SHP77 (cell line): ENCODE measurements at regions not wholly inside any gene's neighbourhood (a gene's known extent, or its start where the extent isn't known, plus 50 kb on each side); places are given as distances from the start of the nearest gene placed in this dataset.
A peak's percentile ranks its signal among the peaks of the same experiment; 100 is the strongest.

Experiments
- DNase-seq, 2 experiments: peaks; one replicate each; lab custom pipeline; 2025; lab: John Stamatoyannopoulos, UW

DNA sequence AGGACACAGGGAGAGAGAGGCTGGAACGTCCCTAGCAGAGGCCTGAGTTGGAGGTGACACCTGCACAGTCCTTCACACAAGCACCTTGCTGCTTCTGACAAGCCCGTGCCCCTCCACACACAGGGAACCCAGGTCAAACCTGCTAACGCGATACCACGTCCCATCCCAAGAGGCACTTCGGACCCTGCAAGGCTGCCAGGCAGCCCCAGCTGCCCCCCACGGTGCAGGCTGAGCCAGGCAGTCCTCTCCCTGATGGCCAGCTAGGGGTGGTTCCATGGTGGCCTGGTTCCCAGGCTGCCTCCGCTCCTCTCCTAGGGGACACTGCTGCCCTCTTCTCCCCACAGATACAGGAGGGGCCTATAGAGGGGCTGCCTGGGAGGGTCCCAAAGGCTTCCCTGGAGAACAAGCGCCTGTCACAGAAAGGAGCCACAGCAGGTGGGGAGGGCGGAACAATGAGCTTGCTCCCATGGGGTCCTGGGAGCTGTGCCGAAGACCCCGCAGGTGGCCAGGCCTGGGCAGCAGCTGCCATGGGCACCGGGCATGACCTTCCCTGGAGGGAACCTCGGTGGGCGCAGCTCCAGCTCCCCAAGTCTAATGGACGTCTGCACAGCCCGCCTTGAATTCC, 434.2 kb upstream of the MYT1L start:
- no peak for DNase-seq

DNA sequence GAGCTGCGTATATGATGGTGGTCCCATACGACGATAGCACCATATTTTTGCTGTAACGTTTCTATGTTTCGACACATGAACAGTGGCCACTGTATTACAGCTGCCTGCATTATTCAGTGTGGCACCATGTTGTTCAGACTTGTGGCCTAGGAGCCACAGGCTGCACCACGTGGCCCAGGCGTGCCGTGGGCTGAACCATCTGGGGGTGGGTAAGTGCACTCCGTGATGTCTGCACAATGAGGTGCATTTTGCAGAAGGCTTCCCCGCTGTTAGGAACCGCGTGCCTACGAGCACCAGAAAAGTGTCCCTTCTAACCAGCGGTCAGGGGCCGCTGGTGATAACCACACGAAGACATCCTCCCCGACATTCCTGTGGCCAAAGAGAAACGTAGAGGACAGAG, 433.7 kb upstream of the MYT1L start:
- no peak for DNase-seq

DNA sequence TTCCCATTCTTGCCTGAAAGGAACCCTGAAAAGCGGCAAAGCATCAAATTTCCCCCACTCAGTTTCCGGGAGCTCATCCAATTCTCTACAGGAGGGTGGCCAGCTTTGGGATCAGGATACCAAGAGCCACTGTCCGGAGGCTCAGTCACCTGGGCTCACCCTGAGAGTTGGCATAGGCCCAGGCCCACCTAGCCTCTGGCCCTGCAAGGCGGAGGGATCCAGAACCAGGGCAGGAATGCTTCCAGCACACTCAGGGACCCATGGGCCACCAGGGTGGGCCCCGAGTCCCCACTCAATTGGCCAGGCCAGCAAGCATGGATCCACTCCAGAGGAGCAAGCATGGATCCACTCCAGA, 432.9 kb upstream of the MYT1L start:
- DNase-seq, result no peak

DNA sequence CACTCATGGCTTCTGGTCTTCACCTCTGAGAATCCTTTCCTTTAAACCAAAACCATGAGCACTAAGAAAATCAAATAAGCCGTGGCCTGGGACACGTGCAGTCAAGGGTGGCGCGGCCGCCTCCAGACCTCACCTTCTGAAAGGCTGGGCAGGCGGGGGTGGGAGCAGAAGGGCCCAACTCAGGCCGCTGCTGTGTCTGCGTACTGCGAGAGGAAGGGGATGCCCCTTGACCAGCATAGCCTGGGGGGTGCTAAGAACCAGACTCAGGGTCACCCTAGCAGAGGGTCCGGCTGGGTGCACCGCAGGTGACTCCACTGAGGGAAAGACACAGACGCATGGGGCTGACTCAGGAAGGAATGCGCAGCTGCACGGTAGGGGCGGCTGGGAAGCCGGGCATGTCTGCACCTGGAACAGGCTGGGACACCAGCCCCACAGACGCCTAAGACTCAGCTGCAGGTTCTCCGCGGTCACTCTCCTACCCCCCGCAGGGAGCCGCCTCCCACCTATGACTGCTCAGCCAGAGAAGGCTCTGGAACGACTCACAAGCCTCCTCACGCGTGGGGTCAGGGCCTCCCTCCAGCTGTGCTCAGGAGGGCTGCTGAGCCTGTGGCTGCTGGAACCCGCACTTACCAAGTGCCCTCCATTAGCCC, 432.4 kb upstream of the MYT1L start:
- peak; percentile 51 to 75 for DNase-seq

DNA sequence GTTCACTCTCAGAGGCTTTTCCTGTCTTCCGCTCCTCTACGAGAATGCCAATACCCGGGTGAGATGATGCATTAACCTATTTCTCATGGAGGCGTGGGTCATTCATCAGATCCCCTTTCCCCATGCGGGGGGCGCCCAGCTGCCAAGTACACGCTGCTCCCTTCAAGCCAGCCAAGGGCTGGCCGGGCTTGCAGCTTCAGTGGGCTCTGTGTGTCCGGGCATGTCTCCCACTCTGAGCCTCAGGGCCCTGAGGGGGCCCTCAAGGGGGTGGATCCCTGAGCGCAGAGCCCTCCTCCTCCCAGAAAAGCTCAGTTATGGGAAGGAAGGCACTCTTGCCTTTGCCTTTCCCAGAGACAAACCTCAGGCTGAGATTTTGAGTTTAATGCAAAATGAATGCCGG, 431.8 kb upstream of the MYT1L start:
- no peak for DNase-seq

DNA sequence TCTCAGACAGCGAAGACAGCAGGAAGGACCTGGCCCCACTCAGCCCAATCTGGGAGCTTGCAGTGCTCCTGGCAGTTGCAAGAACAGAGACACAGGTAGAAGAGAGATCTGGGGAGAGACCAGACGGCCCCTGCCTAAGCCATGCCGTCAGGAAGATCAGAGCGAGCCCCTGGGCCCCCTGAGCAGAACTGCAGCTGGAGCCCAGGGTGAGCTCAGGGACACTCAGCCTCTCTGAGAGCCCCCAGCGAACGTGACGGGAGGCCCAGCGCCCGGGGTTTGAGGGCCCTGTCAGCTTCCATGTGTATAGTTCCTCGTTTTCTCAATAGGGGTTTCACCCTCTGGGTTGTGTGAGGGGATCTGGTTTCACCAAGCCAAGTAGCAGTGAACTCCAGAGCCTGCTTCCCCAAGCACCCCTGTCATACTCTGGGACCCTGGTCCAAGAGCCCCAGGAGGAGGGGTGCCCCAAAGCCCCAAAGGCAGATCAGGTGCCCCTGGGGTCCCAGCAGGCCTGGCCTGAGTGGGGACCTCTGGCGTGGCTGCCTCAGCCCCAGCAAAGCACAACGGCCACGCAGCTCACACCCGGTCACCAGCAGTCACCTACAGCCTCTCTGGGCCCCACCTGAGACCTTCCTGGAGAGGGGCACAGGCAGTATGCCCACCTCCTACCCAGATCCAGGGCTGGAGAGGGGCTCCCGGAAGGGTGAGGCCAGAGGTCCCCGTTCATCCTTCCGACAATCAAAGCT, 431.3 kb upstream of the MYT1L start:
- DNase-seq, result no peak

DNA sequence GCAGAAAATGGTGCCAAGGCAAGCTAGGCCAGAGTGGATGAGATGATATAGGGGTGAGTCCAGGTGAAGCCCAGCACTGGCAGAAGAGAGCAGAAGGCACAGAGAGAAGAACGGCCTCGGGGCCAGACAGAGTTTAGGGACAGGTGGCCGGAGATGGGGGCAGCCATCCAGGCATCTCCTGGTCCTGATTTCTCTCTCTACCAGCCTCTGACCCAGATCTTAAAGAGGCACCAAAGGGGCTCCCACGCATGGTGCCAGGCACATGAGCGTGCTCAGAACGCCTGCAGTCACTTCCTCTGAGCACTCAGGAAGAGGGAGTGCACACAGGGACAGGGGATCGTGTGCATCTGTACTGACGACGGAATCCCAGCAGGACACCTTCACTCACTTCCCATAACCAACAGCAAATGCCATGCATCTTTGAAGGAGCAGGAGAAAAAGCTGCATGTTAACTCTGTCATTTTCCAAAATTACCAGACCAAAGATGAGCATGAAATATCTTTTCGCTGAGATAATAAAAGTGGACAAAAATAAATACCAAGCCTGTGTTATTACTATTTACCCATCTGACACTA, 427.8 kb upstream of the MYT1L start:
- DNase-seq, result no peak

DNA sequence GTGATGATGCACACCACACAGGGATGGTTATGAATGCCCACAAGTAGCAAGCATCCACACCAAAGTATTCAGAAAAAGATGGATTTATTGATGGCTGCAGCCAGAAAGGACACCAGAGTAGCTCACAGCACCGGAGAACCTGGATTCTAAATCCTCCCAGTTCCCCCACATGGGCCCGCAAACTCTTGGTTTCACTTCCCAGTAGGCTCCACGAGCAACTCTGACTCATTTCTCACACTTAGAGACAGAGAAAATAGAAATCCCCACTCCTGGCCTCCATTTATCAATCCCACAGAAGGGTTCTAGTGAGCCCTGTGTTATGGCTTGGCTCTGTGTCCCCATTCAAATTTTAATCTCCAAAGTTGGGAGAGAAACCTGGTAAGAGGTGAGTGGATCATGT, 426.7 kb upstream of the MYT1L start:
- no peak for DNase-seq

DNA sequence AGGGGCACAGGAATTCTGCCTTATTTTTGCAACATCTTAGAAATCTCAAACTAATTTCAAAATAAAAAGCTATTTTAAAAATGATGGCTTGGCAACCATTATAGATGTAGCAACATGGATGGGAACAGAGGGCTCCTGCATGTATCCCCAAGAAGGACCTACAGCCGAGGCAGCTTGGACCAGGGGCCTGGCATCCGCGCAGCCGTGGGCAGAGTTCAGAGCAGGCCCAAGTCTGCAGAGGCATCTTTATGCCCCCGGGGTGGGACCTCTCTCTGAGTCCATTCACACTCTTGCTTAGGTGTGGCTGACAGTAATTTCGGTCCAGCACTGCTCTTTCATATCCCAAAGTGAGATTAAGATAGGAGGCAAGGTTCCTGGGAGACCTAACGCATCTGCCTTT, 425.8 kb upstream of the MYT1L start:
- no peak for DNase-seq

DNA sequence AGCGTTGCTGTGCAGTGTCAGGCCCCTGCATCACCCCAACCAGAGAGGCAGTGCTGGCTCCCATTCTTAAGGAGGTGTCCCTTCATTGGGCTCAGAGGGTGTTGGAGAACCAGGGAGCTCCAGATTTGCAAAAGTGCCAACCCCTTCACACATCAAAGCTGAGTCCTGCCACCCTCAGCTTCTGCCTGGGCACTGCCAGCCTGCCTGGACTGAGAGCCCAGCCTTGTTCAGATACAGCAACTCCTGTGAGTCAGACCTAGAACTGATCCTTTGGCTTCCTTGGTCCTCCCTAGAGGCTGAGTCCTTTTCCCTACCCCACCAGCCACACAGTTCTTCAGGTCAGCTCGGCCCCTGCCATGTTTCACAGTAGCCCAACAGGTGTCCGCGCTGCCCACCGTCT, 424.9 kb upstream of the MYT1L start:
- DNase-seq, result no peak

DNA sequence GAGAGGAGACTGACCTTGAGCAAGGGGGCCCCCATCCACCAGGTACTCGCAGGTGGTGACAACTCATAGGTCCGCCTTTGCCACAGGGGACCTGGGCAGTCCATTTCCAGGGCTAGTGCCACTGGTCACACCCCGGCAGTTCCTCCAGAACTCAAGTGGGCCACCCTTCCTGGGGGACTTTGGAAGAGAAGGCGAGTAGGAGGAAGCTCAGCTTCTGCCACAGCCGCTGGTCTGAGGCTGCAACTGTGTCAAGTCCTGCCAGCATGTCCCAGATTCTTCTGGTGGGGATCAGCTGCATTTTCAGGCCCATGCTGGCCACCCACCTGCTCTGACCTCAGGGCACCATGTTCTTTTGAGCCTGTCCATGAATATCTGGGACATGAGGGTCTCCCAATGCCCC, 423.9 kb upstream of the MYT1L start:
- DNase-seq, result no peak

DNA sequence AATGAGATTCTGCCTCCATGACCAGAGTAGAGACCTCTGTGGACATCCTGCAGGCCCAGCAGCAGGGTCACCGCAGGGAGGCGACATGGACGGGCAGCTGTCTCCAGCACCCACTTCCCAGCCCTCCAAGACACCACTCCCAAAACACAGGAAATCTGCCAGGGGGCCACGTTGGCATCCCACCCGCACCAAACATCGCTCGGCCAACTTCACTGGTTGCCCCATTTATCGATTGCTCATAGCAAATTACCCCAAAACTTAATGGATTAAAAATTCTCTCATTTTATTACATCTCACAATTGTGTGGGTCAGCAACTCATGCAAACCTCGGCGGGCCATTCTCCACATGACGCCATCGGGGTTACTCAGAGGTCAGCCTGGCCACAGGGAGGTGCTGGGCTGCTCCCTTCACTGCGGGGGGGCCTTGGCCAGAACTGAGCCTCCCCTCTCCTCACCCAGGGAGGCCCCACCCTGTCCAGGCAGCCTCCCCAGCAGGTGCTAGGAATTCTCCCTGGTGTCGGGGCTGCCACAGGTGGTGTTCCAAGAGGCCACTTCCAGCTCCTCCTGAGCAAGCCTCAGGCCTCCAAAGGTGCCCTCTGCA, 420.7 kb upstream of the MYT1L start:
- DNase-seq, result no peak

DNA sequence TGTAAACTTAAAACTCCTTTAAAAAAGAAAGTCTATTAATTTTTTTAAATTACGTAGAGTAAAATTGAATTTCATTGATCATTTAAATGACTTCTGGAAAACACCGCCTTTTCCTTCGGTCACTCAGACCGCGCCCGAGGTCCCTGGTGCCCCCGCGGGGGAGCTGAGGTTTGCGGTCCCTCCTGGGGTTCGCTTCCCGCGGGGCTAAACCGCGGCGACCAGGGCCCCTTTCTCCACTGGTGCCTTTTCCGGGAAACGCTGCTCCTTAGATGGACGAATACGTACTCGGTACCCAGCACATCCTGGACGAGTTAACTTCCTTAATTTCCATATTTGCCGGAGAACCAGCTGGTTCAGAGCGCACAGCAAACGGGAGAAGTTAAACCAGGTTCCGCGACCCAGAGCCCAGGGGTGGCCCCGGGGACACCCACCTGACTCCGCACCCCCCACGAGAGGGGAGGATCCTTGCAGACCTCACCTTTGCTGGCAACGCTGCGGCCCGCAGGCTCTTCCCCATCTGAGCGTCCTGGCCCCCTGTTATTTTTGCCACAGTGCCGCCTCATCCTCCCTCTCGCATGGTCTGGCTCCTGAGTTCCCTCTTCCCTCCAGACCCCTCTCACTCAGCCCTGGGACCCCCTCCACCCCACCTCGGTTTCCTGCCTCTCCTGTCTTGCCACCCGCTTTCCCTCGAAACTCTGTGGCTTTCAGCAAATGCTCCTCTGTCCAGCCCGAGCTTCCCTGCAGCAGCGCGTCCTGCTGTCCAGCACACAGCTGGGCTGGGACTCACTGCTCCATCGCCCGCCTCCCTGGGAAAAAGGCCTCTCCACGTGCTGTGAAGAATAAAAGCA, 420.0 kb upstream of the MYT1L start:
- no peak for DNase-seq

DNA sequence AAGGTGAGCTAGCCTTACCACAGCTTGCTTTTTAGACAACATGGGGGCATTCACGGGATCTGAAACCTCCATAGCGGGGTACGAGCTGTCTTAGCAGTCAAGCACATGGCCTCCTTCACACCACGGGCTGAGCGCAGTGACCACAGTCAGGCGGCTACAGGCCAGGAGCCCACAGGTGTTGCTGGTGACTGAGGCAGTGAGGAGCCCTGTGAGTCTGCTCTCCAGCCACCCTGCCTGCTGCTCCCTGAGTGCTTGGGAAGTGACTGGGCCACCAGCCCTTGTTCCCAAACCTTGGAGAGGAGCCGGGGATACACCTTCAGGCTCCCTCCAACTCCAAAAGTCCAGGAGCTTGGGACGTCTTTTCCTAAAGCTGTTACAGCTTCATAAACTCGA, 418.1 kb upstream of the MYT1L start:
- DNase-seq, result no peak

DNA sequence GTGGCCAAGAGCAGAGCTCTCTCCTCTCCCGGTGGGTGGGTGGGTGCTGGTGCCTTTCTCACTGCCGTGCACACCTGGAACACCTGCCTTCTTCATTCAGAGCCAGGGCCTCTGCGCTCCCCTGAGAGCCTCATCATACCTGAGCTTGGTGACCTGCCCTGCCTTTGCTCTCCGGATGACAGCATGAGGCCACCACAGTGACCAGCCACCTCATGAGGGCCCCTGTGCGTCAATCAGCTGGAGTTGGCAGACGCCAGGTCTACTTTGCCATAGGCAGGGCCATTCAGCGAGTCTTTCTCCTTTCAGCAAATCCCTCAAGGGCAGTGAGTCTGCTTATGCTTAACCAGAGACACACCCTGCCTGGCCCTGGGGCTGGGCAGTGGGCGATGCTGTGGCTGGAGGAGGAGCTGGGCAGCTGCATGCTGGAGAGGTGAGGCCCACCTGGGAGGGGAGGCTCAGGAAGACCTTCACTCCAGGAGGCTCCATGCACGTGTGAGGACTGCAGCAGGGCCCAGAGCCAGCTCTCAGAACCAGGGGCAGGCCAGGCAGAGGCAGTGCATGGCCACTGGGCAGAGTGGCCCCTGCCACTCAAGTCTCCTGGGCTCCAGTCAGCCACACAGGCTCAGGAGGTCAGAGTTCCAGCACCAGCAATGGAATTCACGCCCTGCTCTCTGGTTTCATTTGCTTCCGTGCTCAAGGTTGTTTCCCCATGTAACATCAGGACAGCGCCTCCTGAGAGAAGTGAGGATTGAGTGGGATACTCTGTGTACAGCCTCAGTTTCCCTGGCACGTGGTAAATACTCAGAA, 417.5 kb upstream of the MYT1L start:
- DNase-seq, result no peak

DNA sequence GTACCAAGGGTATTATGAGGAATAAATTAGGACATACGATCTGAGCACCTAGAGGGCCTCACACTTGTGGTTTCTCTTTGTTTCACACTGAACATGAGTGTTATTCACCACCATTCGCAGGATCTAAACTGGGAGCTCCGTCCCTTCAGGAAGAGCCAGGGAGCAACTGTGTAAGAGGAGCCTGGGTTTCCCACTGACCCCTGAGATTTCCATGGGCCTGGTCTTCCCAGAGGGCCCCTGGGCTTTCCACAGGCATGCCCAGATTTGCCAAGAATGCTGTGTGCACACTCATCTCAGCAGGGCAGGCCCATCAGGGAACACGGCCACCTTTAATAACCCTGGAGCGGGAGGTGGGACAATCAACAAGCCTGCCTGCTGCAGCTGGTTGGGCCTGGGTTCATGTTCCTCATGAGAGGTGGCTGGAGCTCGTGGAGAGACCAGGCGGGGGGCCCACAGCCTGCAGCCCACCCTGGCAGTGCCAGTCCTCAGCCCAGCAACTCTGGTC, 416.8 kb upstream of the MYT1L start:
- peak in 1 of 2 experiments; percentile 28 for DNase-seq

DNA sequence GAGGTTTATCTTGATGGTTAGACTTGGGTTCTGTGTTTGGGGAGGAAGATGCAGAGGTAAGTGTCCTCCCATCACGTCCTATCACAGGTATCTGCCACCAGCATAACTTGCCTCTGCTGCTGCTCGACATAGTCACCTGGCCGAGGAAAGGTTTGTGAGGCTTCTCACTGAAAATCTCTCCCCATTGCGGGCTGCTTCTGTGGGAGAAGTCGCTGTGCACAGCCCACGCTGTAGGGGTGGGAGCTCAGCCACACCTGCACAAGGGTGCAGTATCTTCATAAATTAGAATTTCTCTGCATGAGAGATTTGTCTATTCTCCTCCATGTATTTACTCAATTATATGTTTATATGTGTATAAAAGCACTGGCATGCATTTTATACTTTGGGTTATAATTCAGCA, 415.7 kb upstream of the MYT1L start:
- DNase-seq, result no peak

DNA sequence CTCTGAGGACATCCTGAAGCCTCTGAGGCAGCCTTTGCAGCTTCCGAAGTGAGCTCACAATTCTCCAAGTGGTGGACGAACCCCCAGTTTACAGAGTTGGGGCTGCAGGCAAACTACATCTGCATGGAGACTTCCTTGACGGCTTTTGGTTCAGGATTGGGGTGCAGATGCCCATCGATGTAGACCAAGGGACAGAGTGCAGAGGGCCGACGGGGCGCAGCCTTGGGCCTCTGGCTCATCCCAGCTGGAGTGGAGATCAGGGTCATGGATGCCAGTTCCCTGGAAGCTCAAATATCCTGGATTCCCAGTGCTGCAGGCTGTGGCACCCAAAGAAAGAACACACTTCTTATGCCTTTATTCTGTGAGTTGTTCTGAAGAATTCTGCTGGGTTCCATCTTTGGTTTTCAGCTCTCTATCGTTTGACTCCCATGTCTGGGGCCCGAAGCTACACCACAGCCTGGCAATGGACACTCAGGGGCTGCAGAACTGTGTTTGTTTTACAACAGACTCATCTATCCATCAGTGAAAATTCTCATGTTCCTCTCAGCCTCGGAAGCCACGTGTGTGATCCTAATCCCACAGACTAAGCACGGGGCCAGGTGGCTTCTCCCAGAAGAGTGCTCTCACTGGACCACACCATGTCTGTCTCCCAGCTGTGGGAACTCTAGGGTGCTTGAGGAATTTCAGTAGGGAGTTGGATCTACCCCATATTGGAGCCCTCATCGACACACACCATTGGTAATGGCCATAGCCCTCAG, 414.1 kb upstream of the MYT1L start:
- DNase-seq, result no peak

DNA sequence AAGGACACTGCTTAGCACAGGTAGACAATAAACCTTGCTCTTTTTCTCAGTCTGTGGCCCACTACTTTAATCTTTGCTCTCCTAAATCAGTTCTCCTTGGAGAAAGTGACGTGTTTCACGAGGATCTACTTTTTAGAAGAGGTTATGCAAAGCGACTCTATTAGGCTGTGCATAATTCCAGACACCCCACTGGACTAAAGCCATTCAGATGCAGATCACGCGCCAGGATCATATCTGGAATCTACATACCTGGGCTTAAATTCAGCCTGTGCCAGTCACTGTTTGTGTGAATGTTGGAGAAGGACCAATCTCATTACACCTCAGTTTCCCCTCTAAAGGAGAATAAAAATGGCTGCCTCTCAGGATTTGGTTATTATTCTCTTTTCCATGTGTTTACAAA, 413.0 kb upstream of the MYT1L start:
- no peak for DNase-seq

DNA sequence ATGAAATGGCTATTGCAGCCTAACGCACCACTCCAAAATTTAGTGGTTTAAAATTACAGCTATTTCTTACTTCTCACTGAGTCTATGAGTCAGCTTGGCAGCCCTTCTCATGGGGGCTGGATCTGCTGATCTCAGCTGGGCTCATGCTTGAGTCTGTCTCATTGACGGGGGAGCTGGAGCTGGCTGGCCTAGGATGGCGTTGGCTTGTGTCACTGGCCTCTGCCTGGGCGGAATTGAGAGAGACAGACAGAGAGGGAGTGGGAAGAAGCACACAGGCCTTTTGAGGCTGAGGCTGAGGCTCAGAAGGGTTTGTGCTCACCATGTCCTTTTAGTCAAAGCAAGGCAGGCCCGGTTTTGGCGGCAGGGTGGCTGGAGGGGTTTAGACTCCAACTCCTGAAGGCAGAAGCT, 412.1 kb upstream of the MYT1L start:
- peak; percentile 52 to 53 for DNase-seq
